IMR-90 (cell line): ENCODE measurements at regions not wholly inside any gene's neighbourhood (a gene's known extent, or its start where the extent isn't known, plus 50 kb on each side); places are given as distances from the start of the nearest gene placed in this dataset.

Source experiments
- BHLHE40 ChIP-seq: fragments of 150-350 bp; IDR thresholded peaks from 2 replicates; pipeline ENCODE4 v1.6.1; 2016; ENCODE audit warnings: mild to moderate bottlenecking, low read depth, low read length
- FOS ChIP-seq: fragments of 150-350 bp; IDR thresholded peaks from 2 replicates; pipeline ENCODE4 v1.6.1; 2016; ENCODE audit warnings: low read depth, low read length
- MAFK ChIP-seq: IDR thresholded peaks from 2 replicates; pipeline ENCODE4 v1.6.1; 2012; ENCODE audit warnings: low read depth, low read length, improper control_type of control experiment
- MAZ ChIP-seq: IDR thresholded peaks from 2 replicates; pipeline ENCODE4 v1.6.1; 2012; ENCODE audit warnings: low read depth, mild to moderate bottlenecking, low read length, improper control_type of control experiment, moderate library complexity, borderline replicate concordance
- MXI1 ChIP-seq: IDR thresholded peaks from 2 replicates; pipeline ENCODE4 v1.6.1; 2012; ENCODE audit warnings: low read depth, mild to moderate bottlenecking, low read length, moderate library complexity, borderline replicate concordance
- NFE2L2 ChIP-seq: fragments of 150-350 bp; IDR thresholded peaks from 2 replicates; pipeline ENCODE4 v1.6.1; 2016; ENCODE audit warnings: low read depth, mild to moderate bottlenecking, low read length
- POLR2A ChIP-seq: IDR thresholded peaks from 2 replicates; pipeline ENCODE4 v1.6.1; 2012; ENCODE audit warnings: mild to moderate bottlenecking, low read depth, low read length
- RAD21 ChIP-seq: IDR thresholded peaks from 2 replicates; pipeline ENCODE4 v1.6.1; 2012; ENCODE audit warnings: low read length, improper control_type of control experiment
- TF ChIP-seq, protein P1 (sequence below): conservative IDR thresholded peaks from 2 replicates; pipeline ENCODE4 v1.5.1; 2012; ENCODE audit warnings: mild to moderate bottlenecking, low read depth, low read length, improper control_type of control experiment
- TF ChIP-seq, protein P2 (sequence below): fragments of 150-350 bp; IDR thresholded peaks from 2 replicates; pipeline ENCODE4 v1.6.1; 2016; ENCODE audit warnings: low read depth, mild to moderate bottlenecking, low read length, moderate library complexity, borderline replicate concordance

DNA sequence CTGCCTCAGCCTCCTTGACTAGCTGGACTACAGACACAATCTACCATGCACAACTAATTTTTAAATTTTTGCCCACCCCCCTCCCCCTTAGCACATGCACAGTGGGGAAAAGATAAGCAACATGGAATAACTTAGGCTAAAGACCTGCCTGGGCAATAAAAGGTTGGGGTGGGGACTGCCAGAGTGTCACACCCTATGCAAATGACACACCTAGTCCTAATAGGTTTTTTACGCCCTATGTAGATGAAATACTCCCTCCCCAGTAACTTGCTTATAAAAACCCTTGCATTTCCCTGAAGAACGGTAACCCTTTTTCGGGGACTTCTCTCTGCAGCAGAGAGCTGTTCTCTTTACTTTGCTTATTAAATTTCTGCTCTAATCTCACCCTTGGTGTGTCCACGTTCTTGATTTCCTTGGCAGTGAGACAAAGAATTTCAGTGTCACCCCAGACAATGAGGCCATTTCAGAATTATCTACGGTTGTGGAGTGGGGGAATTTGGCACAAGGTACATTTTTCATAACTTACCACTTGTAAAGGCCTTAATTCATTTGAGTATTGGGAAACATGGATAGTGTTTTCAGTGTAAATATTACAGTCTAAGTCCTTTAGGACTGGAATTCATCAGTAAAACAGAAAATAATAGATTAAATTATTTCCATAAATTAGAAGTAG, 109.2 kb downstream of the NOL4 start:
- no peak for TF ChIP-seq MAZ
- TF ChIP-seq, protein P1, sequence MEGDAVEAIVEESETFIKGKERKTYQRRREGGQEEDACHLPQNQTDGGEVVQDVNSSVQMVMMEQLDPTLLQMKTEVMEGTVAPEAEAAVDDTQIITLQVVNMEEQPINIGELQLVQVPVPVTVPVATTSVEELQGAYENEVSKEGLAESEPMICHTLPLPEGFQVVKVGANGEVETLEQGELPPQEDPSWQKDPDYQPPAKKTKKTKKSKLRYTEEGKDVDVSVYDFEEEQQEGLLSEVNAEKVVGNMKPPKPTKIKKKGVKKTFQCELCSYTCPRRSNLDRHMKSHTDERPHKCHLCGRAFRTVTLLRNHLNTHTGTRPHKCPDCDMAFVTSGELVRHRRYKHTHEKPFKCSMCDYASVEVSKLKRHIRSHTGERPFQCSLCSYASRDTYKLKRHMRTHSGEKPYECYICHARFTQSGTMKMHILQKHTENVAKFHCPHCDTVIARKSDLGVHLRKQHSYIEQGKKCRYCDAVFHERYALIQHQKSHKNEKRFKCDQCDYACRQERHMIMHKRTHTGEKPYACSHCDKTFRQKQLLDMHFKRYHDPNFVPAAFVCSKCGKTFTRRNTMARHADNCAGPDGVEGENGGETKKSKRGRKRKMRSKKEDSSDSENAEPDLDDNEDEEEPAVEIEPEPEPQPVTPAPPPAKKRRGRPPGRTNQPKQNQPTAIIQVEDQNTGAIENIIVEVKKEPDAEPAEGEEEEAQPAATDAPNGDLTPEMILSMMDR, result no peak
- TF ChIP-seq, protein P2, sequence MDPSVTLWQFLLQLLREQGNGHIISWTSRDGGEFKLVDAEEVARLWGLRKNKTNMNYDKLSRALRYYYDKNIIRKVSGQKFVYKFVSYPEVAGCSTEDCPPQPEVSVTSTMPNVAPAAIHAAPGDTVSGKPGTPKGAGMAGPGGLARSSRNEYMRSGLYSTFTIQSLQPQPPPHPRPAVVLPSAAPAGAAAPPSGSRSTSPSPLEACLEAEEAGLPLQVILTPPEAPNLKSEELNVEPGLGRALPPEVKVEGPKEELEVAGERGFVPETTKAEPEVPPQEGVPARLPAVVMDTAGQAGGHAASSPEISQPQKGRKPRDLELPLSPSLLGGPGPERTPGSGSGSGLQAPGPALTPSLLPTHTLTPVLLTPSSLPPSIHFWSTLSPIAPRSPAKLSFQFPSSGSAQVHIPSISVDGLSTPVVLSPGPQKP, result no peak
- no peak for TF ChIP-seq FOS
- TF ChIP-seq POLR2A, result no peak
- TF ChIP-seq RAD21, result no peak
- no peak for TF ChIP-seq BHLHE40
- TF ChIP-seq MXI1, result no peak
- no peak for TF ChIP-seq NFE2L2
- no peak for TF ChIP-seq MAFK
